Gastroesophageal sphincter (tissue), 3 donors: ENCODE measurements at regions not wholly inside any gene's neighbourhood (a gene's known extent, or its start where the extent isn't known, plus 50 kb on each side); places are given as distances from the start of the nearest gene placed in this dataset.

Source experiments
- EP300 ChIP-seq: sonication (generic); formaldehyde crosslinking; IDR thresholded peaks from one replicate; pipeline ENCODE4 v1.6.1; 2017; ENCODE audit warnings: antibody characterized with exemption, mild to moderate bottlenecking
- POLR2A ChIP-seq, 2 donors: fragments of 450-650 bp; IDR thresholded peaks; one replicate each; pipeline ENCODE4 v1.6.1; 2017; ENCODE audit warnings: antibody characterized with exemption in 2 of 2, mild to moderate bottlenecking in 2 of 2, moderate library complexity in 1 of 2
- TF ChIP-seq, protein P1 (sequence below), 4 experiments: fragments of 200-600 bp in 2 of 4; fragments of 450-650 bp in 2 of 4; sonication (generic) in 1 of 4; IDR thresholded peaks; one replicate each; pipeline ENCODE4 v1.5.1; 2017 to 2019; ENCODE audit warnings: antibody characterized with exemption in 4 of 4, mild to moderate bottlenecking in 2 of 4, moderate library complexity in 2 of 4

DNA sequence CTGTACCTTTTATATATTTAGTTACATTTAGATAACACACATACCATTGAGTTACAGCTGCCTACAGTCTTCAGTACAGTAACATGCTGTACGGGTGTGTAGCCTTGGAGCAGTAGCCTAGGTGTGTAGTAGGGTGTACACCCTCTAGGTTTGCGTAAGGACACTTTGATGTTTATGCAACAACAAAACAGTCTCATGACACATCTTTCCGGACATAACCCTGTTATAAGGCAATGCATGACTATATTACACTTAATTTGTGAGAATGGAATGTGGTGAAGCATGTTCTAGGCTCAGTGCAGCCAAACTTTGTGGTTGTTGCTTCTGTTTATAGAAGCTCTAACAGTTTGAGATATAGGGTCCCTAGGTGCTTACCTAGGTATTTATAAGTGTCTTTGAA is 65.4 kb downstream of the SPRY1 start:
- TF ChIP-seq, protein P1, sequence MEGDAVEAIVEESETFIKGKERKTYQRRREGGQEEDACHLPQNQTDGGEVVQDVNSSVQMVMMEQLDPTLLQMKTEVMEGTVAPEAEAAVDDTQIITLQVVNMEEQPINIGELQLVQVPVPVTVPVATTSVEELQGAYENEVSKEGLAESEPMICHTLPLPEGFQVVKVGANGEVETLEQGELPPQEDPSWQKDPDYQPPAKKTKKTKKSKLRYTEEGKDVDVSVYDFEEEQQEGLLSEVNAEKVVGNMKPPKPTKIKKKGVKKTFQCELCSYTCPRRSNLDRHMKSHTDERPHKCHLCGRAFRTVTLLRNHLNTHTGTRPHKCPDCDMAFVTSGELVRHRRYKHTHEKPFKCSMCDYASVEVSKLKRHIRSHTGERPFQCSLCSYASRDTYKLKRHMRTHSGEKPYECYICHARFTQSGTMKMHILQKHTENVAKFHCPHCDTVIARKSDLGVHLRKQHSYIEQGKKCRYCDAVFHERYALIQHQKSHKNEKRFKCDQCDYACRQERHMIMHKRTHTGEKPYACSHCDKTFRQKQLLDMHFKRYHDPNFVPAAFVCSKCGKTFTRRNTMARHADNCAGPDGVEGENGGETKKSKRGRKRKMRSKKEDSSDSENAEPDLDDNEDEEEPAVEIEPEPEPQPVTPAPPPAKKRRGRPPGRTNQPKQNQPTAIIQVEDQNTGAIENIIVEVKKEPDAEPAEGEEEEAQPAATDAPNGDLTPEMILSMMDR (IDR thresholded peaks at IDR 0.05) = no peak
- no peak for TF ChIP-seq EP300
- TF ChIP-seq POLR2A (IDR thresholded peaks at IDR 0.05) = no peak
